HG03095 (cell line): ENCODE measurements at regions not wholly inside any gene's neighbourhood (a gene's known extent, or its start where the extent isn't known, plus 50 kb on each side); places are given as distances from the start of the nearest gene placed in this dataset.
"Not testable (repeated sequence)": the region's sequence is repeated elsewhere in the genome, so short reads cannot be mapped to it uniquely, and the experiment has no call there.

Experiments
- ATAC-seq: cut with Tn5 transposase; IDR thresholded peaks from one replicate; pipeline ENCODE4 v1.9.1; 2021; ENCODE audit warnings: moderate library complexity; ENCODE audit not compliant: unreplicated experiment

- no peak for ATAC-seq
Measured at GRCh38 chr5:58204966-58205365, 254.9 kb downstream of the PLK2 start.

- no peak for ATAC-seq
Measured at GRCh38 chr5:58202941-58203444, 256.9 kb downstream of the PLK2 start.

DNA sequence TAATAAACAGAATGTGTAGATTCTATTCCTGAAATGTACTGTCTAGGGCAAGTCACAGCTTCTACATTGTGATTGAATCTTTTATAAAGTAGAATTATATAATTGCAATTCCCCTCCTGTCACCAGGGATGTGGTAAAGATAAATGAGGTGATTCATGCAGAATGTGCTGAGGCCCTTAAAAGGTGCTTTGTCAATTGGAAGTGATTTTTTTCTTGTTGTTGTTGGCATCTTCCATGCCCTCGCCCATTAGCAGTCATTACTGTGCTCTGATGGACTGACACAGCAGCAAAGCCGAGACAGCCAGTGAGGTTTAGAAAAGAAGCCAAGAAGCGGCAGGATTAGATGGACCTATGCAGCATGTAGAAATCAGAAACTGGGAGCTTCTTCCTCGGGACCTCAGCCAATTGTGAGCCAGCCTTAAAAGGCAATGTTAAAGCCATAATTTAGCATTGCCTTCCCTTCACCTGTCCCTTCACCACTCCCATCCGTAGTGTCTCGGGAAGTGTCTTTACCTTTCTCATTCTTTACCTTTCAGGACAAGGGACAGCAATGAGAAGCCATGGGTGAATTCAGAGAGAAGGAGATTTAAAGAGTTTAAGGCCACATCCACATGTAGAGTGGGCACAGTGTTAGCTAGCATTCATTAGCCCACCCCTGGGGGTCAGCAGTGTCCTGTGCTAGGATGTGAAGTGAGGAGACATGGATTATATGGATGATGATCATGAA lies 257.8 kb downstream of the PLK2 start:
- no peak for ATAC-seq

- no peak for ATAC-seq
Measured at GRCh38 chr5:58200451-58200850, 259.4 kb downstream of the PLK2 start.

- ATAC-seq, result no peak
Measured at GRCh38 chr5:58199087-58199486, 260.8 kb downstream of the PLK2 start.

DNA sequence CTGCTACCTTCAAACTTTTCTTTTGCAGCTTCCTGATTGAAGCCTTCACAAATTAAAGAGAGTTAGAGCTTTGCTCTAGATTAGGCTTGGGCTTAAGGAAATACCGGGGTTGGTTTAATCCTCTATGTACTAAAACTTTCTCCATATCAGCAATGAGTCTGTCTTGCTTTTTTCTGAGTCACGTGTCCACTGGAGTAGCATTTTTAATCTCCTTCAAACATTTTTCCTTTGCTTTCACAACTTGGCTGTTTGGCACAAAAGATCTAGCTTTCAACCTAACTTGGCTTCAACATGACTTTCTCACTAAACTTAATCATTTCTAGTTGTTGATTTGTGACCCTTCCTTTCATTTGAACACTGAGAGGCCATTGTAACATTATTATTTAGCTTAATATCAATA lies 261.6 kb downstream of the PLK2 start:
- no peak for ATAC-seq

- ATAC-seq, result no peak
Measured at GRCh38 chr5:58197875-58198274, 262.0 kb downstream of the PLK2 start.

- no peak for ATAC-seq
Measured at GRCh38 chr5:58191443-58191842, 268.4 kb downstream of the PLK2 start.

DNA sequence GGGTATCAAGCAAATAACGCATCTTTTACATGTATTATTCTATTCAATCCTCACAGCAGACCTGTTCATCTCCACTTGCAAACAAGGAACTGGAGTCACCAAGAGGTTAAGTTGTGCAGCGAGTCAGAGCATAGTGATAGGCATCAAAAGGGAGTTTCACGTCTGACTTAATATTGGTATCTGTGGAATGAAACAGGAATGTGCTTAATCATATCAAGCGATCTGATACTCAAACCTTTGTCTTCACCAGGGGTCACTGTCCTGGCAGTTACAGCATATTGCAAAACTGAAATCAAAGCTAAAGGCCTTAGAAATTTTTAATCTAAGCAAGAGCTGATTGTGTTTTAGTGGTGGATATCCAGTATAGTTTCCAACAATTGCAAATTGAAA lies 271.6 kb downstream of the PLK2 start:
- ATAC-seq, result no peak

GRCh38 chr5:58187432-58188261 lies 272.2 kb downstream of the PLK2 start:
- no peak for ATAC-seq

DNA sequence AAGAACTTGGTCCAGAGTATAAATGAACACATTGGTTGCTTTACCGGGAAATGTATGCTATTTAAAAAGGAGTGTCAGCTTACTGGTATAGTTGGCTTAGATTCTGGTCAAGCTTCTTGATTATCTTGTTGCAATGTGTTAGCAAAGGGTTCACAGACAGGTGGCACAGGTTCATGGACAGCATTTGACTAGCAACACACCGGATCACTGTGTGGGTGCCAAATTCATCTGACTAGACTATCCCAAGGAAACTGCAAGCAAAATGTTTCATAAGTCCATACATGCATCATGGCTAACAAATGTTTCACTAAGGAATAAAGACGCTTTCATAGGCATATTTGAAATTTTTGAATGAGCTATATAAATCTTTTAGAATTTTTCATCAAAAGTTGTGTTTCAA lies 274.1 kb downstream of the PLK2 start:
- no peak for ATAC-seq

GRCh38 chr5:58185397-58185796 lies 274.5 kb downstream of the PLK2 start:
- no peak for ATAC-seq

DNA sequence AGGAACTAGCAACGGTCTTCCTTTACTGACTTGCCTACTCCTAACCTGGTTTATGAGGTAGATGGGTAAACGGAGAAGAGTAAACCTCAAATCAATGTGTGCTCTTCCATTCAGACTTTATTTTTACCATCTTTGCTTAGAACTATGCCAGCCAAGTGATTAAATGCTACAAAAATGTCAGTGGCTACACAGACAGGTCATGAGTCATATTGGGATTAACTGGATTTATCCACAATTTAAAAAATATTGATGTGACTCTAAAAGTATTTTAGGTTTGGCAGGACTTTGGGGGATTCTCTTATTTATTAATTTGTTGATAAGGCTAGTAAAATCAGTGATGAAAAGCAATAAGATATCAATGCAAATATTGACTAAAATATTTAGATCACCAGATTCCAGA lies 275.0 kb downstream of the PLK2 start:
- no peak for ATAC-seq

GRCh38 chr5:58183786-58184085 lies 276.1 kb downstream of the PLK2 start:
- ATAC-seq, result no peak

GRCh38 chr5:58183078-58183785 lies 276.7 kb downstream of the PLK2 start:
- ATAC-seq, result no peak

GRCh38 chr5:58182287-58182841 lies 277.5 kb downstream of the PLK2 start:
- no peak for ATAC-seq

- ATAC-seq, result no peak
Measured at GRCh38 chr5:58181578-58182286, 278.2 kb downstream of the PLK2 start.

DNA sequence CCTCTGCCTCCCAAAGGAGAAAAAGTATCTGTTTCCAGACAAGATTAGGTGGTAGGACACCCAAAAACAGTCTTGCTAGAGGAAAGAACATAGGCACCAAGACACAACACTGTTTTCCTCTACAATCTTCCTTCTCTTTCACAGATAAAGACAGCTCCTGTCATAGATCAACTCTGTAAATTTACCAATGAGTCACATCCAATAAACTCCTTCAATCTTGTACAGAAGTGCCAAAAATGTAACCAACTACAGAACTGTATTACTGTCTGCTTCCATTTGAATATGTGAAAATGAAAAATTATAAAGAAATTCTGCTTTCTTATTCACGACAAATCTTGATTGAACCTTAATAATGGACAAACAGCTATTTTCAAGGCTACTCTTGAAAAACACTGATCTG lies 286.9 kb downstream of the PLK2 start:
- no peak for ATAC-seq

GRCh38 chr5:58165152-58165551 lies 294.7 kb downstream of the PLK2 start:
- no peak for ATAC-seq

DNA sequence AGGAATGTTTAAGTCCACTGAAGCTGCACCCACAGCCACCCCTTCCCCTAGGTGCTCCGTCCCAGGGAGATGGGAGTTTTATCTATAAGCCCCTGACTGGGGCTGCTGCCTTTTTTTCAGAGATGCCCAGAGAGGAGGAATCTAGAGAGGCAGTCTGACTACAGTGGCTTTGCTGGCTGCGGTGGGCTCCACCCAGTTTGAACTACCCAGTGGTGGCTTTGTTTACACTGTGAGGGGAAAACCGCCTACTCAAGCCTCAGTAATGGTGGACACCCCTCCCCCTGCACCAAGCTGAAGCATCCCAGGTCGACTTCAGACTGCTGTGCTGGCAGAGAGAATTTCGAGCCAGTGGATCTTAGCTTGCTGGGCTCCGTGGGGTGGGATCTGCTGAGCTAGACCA lies 298.0 kb downstream of the PLK2 start:
- ATAC-seq, result not testable (repeated sequence)
